GM12878 (cell line): ENCODE measurements at regions not wholly inside any gene's neighbourhood (a gene's known extent, or its start where the extent isn't known, plus 50 kb on each side); places are given as distances from the start of the nearest gene placed in this dataset.
A peak's percentile ranks its signal among the peaks of the same experiment; 100 is the strongest.

Source experiments
- BCLAF1 ChIP-seq: fragments of 450-650 bp; IDR thresholded peaks from 2 replicates; pipeline ENCODE4 v1.6.1; 2017; ENCODE audit warnings: antibody characterized with exemption, mild to moderate bottlenecking, moderate library complexity
- BHLHE40 ChIP-seq, 2 experiments: fragments of 450-650 bp in 1 of 2; IDR thresholded peaks; 2 replicates each; pipeline ENCODE4 v1.6.1; 2011 to 2017; ENCODE audit warnings: low read depth in 2 of 2, borderline replicate concordance in 1 of 2, improper control_type of control experiment in 1 of 2, low read length in 1 of 2, mild to moderate bottlenecking in 1 of 2
- BRCA1 ChIP-seq: IDR thresholded peaks from 2 replicates; pipeline ENCODE4 v1.6.1; 2011; ENCODE audit warnings: low read depth, low read length, improper control_type of control experiment
- CTCF ChIP-seq, 3 experiments: IDR thresholded peaks in 2 of 3; conservative IDR thresholded peaks in 1 of 3; 2 replicates each; pipeline ENCODE4 v1.5.1; 2011; ENCODE audit warnings: low read depth in 3 of 3, low read length in 3 of 3, mild to moderate bottlenecking in 3 of 3, control low read depth in 2 of 3, moderate library complexity in 2 of 3, inconsistent platforms in 1 of 3, mixed read lengths in 1 of 3; ENCODE audit not compliant: control insufficient read depth in 2 of 3, insufficient read depth in 1 of 3; ENCODE audit errors: extremely low read depth in 1 of 3
- EP300 ChIP-seq, 2 experiments: fragments of 150-350 bp in 1 of 2; IDR thresholded peaks; 2 replicates each; pipeline ENCODE4 v1.6.1; 2011 to 2012; ENCODE audit warnings: low read depth in 2 of 2, low read length in 2 of 2, borderline replicate concordance in 1 of 2, improper control_type of control experiment in 1 of 2, inconsistent platforms in 1 of 2; ENCODE audit not compliant: control insufficient read depth in 1 of 2
- IRF5 ChIP-seq: fragments of 450-650 bp; IDR thresholded peaks from 2 replicates; pipeline ENCODE4 v1.6.1; 2017; ENCODE audit warnings: borderline replicate concordance
- JUNB ChIP-seq: IDR thresholded peaks from 2 replicates; pipeline ENCODE4 v1.6.1; 2016; ENCODE audit warnings: antibody characterized with exemption, mild to moderate bottlenecking
- USF2 ChIP-seq: IDR thresholded peaks from 2 replicates; pipeline ENCODE4 v1.6.1; 2011; ENCODE audit warnings: low read depth, low read length, improper control_type of control experiment, borderline replicate concordance

- TF ChIP-seq USF2, result no peak
- no peak for TF ChIP-seq BCLAF1
- TF ChIP-seq CTCF (IDR thresholded peaks at IDR 0.05 in 2 of 3, conservative IDR thresholded peaks at IDR 0.05 in 1 of 3; ENCODE audit: control insufficient read depth in 2 of 3, extremely low read depth in 1 of 3, insufficient read depth in 1 of 3, low read depth in 3 of 3, low read length in 3 of 3), result 0 out of 6 replicates have a peak, but pooled peaks of 1 of the 3 experiments have one; percentile 8
- TF ChIP-seq BHLHE40 (IDR thresholded peaks at IDR 0.05; ENCODE audit: borderline replicate concordance in 1 of 2, low read depth in 2 of 2, low read length in 1 of 2), result no peak
- TF ChIP-seq BRCA1, result no peak
- TF ChIP-seq EP300 (IDR thresholded peaks at IDR 0.05; ENCODE audit: borderline replicate concordance in 1 of 2, control insufficient read depth in 1 of 2, low read depth in 2 of 2, low read length in 2 of 2), result no peak
- TF ChIP-seq JUNB, result no peak
- TF ChIP-seq IRF5, result no peak
Observed at GRCh38 chr2:230631470-230631869, 81.2 kb upstream of the CAB39 start.
